Hematopoietic multipotent progenitor cell (in vitro differentiated cells): ENCODE measurements at regions not wholly inside any gene's neighbourhood (a gene's known extent, or its start where the extent isn't known, plus 50 kb on each side); places are given as distances from the start of the nearest gene placed in this dataset.
A peak's percentile ranks its signal among the peaks of the same experiment; 100 is the strongest.

ENCODE experiments used
- DNase-seq, 3 donors: peaks; one replicate each; pipeline ENCODE4 v3.0.0-alpha.2; 2011 to 2015; ENCODE audit warnings: low read depth in 2 of 3, low spot score in 2 of 3

DNA sequence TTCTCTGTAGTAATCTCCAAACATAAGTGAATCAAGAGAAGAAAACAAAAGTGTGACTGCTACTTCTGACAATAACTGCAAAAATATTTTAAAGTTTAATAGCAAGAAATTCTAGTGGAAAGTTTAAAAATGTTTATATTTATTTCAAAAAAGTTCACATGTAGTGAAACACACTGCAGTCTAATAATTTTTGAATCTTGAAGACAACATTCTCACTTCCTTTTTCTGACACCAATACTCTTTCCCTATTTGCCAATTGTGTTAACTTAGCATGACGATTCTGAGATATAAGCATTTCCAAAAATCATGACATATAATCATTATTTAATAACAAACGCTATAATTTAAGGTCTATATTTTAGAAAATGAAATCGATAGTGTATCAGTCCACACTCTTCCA is 429.1 kb upstream of the PKDCC start:
- no peak for DNase-seq

DNA sequence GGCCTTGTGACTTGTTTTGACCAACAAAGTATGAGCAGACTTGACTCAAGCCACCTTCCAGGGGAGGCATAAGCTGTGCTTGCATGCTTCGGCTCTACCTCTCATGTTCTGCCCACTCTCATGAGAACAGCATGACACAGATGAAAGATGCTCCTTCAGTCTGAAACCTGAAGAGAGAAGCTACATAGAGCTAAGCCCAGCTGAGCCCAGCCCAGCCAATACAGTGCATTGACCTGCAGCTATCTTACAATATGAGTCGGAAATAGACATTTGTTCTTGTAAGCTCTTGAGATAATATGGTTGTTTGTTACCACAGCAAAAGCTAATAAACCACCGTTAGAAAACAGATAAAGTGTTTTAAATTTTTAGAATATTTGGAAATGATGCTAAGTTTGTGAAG is 426.7 kb upstream of the PKDCC start:
- no peak for DNase-seq

DNA sequence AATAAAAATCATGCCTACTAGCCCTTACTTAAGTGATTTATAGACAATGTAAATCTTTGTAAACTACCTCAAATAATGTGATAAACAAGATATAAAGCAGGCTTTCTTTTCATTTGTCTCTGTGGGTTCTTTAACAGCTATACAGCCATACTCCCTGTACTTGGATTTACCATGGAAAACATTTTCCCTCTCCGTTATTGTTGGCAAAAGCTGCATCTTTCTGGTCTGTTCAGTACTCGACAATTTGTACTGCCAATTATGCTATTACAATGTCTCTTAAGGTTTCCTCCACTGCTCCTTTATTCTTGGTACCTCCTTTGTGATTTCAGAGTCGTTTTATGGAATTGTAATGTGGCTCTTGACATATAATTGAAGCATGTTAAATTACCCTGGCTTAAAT is 426.3 kb upstream of the PKDCC start:
- DNase-seq, result no peak

DNA sequence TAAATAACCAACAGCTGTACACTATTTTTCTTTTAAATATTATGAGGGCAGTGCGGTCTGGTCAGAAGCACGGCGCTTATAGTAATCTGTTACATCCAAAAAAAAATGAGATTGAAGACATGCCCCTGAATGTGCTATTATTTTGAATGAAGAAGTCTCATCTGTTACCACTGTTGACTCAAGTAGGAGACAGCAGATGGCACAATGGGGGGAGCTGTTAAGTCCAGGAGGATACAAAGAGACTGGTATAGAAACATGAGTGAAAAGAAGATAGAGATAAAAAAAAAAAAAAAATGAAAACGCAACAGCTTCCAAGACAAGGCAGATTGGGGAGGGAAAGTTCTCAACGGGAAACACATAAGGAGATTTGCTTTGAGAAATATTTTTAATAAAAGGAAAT is 425.5 kb upstream of the PKDCC start:
- DNase-seq, result no peak

DNA sequence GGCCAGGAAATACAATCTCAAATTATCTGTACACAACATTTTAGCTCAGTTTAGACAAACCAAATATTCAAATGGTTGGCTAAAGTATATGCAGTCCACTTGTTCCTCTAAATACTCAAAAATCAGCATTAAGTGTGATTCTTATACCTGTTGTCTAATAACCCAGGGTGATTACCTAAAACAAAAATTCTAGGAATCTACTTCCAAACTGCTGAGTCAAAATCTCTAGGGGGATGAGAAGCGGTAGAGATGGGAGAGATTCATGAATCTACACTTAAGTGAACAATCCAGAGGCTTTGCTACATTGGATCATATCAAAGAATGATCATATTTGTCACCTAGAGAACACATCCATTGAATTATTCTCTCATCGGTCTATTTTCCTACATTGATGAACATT is 420.9 kb upstream of the PKDCC start:
- no peak for DNase-seq

DNA sequence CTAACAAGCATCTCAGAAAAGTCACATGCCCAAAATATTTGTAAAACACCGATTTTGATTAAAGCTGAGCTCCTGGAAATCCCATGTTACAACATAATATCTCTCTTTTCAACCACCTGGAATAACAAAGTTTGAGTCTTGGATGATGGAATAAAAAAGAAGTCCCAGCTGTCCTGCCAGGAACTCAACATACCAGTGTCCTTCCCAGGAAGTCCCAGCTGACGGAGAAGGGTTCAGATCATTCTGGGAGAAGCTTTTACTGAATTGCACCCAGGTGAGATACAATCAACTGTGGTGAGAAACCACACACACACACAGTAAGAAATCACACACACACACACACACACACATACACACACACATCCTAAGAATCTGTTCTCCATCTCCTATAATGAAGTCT is 413.1 kb upstream of the PKDCC start:
- no peak for DNase-seq

DNA sequence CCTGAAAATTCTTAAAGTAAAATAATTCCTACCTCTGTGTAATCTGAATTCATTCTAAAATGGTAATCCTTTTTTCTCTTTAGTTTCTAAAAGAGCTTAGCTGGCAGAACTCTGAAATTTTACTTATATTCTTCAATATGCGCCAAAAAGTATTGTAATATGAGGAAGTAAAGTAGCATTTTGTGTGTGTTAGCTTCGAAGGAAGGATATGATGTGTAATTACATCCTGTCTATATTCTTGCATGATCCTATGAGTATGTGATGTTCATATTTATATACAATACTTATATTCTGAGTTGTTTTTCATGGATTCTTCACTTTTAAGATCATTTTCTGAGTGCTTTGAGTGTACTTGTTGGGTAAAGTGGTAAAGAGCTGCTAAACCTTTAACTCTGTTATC is 402.9 kb upstream of the PKDCC start:
- peak in 1 of 3 donors; percentile 28 for DNase-seq

DNA sequence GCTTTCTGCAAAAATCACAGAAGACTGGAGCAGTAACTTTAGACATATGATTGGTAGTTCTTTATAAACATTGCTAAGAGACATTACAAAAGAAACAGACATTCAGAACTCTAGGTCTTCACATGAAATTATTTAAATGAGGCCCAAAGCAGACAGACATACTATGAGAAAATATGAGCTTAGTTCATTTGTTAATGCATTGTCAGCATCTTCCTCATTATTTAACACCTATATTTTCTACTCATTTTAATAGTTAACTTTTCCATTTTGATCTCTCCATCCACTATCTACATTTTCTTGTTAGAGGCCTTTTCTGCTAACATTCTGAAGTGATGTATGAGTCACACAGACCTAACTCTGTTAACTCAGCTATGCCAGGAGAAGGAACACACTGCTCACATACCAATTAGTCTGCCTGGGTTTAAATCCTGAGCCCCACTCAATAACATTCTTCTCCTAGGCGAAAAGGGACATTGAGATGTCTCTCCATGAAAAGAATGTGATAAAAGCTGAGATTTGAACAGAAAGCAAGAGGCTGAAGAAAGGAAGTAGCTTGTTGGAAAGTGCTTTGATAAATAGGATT is 400.3 kb upstream of the PKDCC start:
- no peak for DNase-seq

DNA sequence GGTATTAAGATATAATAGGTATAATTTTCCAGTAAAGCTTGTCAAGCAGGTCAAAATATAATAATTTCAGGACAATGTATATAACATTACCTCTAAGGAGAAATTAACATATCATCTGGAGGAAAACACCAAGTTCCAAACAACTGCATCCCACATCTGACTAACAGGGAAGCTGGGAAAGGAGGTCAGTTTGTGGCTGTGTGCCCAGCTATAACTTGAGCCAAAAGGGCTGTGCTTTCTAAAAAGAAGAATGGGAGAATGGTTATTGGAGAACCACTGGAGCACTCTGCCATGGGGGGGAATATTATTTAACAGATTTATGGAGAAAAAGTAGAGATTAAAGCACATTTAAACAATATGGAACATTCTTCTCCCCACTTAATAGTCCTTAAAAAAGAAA is 390.6 kb upstream of the PKDCC start:
- no peak for DNase-seq

DNA sequence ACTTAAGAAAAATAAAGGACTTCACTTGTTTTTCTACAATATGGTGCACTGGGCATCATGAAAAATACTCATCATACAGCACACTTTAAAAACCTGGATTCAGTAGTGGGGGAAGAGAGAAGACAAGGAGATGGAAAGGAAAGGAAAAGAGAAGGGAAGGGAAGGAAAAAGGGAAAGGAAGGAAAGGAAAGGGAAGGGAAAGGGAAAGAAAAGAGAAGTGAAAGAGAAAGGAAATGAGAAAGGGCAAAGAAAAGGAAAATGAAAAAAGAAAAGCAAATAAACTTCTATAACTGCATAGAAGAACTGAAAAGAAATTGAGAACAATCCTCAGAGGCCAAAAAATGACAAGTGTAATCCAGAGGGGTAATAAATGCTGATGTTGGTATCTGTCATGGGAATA is 388.1 kb upstream of the PKDCC start:
- DNase-seq, result no peak

DNA sequence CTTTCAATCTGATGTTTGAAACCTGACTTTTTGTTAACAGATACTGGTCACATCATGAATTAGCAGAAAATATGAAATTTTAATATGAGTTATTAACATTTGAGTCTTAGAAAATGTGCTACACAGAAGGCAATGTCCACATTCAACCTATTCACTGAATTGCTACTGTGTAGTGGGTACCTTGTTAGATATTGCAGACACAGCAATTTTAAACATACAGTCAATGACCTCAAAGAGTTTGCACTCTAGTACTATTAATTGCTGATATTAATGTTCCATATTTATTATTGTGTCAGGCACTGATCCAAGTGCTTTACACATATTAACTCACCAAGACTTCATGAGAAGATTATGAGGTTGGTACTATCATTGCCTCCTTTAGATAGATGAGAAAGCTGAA is 385.4 kb upstream of the PKDCC start:
- no peak for DNase-seq

DNA sequence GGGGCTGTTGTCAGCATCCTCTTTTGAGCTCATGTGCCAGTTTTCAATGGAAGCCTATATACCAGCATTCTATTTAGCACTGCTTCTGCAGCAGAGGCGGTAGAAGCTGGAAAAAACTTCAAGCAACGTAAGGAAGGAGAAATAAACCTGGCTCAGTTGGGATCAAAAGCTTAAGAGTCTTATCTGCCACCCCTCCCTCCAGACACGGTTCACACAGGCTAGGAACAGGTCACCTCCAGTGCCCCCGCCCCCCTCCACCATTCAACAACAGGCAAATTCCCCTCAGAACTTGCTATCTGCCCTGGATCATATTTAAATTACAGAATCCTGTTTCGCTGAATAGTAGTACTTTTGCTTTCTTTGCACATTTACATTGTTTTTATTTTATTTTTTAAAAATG is 384.8 kb upstream of the PKDCC start:
- DNase-seq, result no peak

DNA sequence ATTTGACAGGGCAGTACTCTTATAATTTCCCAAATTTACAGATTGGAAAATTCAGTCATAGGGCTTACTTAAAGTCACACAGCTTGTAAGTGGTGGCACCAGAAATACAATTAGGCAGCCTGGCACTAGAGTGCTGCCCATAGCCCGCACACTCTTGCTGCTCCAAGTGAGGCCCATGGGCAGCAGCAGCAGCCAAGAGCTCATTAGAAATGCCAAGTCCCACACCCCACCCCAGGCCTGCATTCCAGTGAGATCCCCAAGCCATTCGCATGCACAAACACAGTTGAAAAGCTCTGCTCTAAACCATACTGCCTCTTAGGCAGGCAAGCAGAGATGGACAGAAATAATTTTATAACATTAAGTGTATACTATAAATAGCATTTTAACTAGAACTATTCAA is 379.3 kb upstream of the PKDCC start:
- DNase-seq, result no peak

DNA sequence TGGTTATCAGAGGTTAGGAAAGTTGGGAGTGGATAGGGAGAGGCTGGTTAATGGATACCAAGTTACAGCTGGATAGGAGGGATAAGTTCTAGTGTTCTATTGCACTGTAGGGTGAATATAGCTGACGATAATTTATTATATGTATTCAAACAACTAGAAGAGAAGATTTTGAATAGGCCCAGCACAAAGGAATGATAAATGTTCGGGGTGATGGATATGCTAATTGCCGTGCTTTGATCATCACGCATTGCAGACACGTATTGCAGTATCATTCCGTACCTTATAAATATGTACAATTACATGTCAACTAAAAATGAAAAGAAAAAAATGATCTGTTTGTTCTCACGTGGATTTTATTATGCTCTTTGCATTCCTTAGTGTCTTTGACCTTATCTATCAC is 369.2 kb upstream of the PKDCC start:
- no peak for DNase-seq

DNA sequence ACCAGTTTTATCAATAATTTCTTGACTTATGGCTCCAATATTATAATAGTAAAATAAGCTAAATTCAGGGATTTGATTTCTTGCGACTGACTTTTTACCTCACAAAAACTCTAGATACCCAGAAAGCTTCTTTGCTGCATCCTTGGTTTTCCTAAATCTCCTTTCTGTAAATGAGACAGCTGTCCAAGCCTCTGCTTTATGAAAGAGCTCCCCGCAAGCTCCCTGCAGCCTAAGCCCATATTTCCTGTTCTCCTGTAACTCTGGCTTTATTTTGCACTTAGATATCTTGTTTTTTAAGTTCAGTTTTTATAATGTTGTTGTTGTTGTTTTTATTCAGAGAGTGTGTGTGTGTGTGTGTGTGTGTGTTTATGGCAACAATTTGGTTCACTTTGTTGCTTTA is 361.7 kb upstream of the PKDCC start:
- no peak for DNase-seq

DNA sequence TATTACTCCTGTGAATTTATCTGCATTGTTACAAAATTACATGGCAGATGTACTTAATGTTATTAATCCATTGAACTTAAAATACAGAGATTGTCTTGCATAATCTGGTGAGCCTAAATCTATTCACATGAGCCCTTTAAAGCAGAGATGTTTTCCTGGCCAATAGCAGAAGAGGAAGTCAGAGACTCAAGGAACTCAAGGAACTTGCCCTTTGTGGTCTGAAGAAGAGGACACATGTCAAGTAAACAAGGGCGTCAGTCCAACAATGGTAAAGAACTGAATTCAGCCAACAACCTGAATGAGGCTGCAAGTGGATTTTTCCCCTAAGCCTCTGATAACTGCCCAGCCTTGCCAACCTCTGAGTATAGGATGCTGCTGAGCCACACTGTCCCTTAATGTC is 356.3 kb upstream of the PKDCC start:
- DNase-seq, result no peak

DNA sequence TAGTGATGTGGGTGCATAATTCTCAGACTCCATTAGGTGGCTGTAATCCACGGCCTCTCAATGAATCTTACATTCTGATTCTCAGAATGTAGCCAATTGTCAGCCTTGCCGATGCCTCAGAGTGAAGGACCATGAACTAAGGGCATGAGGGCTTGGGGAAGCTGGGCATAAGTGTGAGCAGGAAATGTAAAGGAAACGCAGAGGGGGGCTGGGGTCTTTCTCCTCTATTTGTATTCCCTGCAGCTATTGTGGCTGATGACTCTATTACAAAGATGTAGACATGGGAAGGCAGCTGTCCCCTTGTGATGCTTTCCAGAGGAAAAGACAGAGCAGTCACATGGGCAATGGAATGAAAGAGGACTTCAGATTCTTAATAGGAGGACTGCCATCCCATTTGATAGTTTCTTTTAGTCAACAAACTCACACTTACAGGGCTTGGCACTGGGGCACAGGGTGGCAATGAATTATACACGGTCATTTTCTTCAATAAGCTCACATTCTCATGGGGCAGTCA is 353.2 kb upstream of the PKDCC start:
- no peak for DNase-seq

DNA sequence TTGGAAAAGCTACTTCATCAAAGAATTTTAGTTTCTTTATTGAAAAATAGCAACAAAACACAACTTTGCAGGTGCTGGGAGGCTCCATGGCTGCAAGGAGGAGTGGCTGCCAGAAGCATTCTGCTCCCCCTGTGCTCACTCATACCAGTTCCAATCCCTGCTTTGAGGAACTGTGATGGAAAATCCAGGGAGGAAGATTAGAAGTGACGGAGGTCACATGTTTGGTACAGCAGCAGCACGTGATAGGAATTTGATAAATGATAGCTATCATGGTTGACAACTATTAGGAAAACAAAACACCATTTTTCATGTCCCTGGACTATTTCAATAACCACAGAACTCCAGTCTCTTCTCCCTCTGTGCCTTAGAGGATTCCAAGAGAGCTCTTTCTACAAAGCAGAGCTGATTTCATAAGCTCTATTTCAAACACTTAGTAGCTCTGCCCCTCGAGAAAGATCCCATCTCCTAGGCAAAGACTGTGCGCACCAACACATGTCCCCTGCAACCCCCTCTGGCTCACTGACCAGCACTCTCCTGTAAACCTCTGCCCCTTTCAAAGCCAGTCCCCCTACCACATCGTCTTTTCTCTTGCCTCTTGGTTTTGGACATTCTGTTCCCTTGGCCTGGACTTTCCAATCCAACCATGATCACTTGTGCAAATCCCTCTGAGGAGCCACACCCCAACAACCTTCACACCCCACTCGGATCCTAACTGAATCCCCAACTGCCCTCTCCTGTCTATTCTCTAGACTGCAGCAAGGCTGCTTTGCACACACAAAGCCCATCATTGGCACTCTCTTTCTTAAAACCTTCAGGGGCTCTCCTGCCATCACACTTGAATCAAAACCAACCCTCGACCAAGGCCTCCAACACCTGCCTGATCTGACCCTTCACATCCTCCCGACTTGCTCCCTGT is 352.4 kb upstream of the PKDCC start:
- no peak for DNase-seq

DNA sequence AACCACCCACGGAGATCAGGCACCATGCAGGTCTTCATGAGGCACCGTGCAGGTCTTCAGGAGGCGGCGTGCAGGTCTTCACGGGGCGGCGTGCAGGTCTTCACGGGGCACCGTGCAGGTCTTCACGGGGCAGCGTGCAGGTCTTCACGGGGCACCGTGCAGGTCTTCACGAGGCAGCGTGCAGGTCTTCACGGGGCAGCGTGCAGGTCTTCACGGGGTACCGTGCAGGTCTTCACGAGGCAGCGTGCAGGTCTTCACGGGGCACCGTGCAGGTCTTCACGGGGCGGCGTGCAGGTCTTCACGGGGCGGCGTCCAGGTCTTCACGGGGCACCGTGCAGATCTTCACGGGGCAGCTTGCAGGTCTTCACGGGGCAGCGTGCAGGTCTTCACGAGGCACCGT is 350.4 kb upstream of the PKDCC start:
- no peak for DNase-seq

DNA sequence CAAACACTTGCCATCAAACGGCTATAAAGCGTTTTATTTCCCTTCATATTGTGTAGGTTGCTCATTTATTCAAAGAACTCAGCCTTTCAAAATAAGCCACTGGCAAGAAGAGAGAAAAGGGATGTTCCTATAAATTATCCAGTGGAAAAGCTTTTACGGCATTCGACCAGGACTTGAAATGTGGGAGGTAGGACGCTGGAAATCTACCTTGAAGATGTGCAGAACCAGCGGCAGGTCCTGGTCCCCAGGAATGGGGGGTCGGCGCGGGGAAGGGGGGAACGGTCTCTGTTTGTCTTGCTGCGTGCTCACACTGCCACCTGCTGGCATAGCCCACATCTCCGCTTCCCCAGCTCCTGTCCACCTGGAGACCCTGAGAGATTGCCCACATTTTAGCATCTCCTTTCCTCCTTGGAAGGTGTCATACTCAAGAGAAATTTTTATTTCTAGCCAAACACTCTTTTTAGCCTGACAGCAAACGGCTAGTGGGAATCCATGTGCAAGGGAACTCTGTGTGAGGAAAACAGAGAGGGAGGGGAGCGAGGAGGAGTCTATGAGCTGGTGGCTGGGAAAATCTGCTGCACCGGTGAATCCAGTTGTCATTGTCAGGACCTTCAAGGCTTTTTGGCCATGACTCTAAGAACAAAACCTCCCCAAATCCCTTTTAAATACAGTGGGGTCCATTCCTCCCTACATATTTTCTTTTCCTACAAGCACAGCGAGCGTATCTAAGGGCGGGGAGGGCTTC is 349.0 kb upstream of the PKDCC start:
- peak in 2 of 3 donors; percentile 39 to 54 for DNase-seq

DNA sequence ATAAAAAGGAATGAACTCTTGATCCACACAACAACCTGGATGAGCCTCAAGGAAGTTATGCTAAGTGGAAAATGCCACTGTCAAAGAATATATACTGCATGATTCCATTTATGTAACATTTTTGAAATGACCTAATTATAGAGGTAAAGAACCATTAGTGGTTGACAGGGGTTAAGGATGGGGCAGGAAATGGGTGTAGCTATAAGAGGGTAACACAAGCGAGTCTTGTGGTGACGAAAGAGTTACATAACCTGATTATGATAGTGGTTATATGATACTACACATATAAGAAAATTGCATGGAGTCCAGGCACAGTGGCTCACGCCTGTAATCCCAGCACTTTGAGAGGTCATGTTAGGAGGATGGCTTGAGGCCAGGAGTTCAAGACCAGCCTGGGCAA is 346.6 kb upstream of the PKDCC start:
- no peak for DNase-seq

DNA sequence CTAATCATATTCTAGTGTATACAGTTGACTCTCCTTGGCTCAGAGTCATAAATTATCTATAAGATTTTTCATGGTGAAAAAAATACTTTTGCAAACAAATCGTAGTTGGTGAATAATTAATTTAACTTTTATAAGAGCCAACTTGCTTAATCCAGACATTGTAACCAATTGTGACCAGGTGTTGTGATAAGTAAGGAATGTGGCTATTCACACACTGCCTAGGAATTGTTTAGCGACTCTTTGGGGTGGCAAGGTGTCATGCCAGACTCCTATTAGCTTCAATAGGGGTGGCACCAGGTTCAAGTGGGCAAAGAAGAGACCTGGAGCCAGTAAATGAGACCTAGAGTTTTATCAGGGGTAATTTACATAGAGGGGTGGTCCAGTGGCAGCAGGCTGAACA is 344.7 kb upstream of the PKDCC start:
- DNase-seq, result no peak
